Lower leg skin (tissue), 3 donors: ENCODE measurements at regions not wholly inside any gene's neighbourhood (a gene's known extent, or its start where the extent isn't known, plus 50 kb on each side); places are given as distances from the start of the nearest gene placed in this dataset.

Experiments
- CTCF ChIP-seq, 3 donors: fragments of 450-650 bp; IDR thresholded peaks; one replicate each; pipeline ENCODE4 v1.5.1; 2016; ENCODE audit warnings: antibody characterized with exemption in 3 of 3, mild to moderate bottlenecking in 3 of 3, moderate library complexity in 2 of 3
- POLR2A ChIP-seq, 2 donors: fragments of 450-650 bp; IDR thresholded peaks; one replicate each; pipeline ENCODE4 v1.6.1; 2016 to 2017; ENCODE audit warnings: antibody characterized with exemption in 2 of 2, mild to moderate bottlenecking in 1 of 2, moderate library complexity in 1 of 2

GRCh38 chr7:63918986-63919385, 79.7 kb upstream of the ZNF722 start:
- TF ChIP-seq POLR2A (IDR thresholded peaks at IDR 0.05) (no peak), CTCF (IDR thresholded peaks at IDR 0.05) (no peak)
